ENCODE measurements at regions not wholly inside any gene's neighbourhood (a gene's known extent, or its start where the extent isn't known, plus 50 kb on each side); places are given as distances from the start of the nearest gene placed in this dataset.
"Not testable (repeated sequence)": the region's sequence is repeated elsewhere in the genome, so short reads cannot be mapped to it uniquely, and the experiment has no call there.

- H3K4me3 ChIP-seq (ENCODE audit: low read length in 3 of 3); H3K27me3 ChIP-seq (ENCODE audit: control insufficient read depth, insufficient read depth, low read length); H3K36me3 ChIP-seq (ENCODE audit: control insufficient read depth in 2 of 3, insufficient read depth in 3 of 3, low read length in 3 of 3); intact Hi-C loops (cut with DNase I); H3K9me3 ChIP-seq (ENCODE audit: control insufficient read depth in 2 of 3, insufficient read depth in 1 of 3, low read length in 3 of 3); DNase-seq; H3K27ac ChIP-seq (ENCODE audit: low read depth in 2 of 2, low read length in 2 of 2); FAIRE-seq; H3K4me1 ChIP-seq (ENCODE audit: control insufficient read depth in 2 of 3, insufficient read depth in 2 of 3, low read depth in 1 of 3, low read length in 3 of 3); H3K9ac ChIP-seq (ENCODE audit: low read length in 3 of 3): not testable (repeated sequence)
Observed at GRCh38 chr5:93682471-93683404, 58.7 kb downstream of the POU5F2 start.

- Histone ChIP-seq H3K9me3 (ENCODE audit: control insufficient read depth in 2 of 3, insufficient read depth in 1 of 3, low read length in 3 of 3) (no peaks in the 10 kb centered on the region), H3K27me3 (ENCODE audit: control insufficient read depth, insufficient read depth, low read length) (no peaks in the 10 kb centered on the region), H3K4me1 (ENCODE audit: control insufficient read depth in 2 of 3, insufficient read depth in 2 of 3, low read depth in 1 of 3, low read length in 3 of 3) (peaks cover 0 to 13% (median 6%) of the 10 kb centered on the region in 3 donors), H3K36me3 (ENCODE audit: control insufficient read depth in 2 of 3, insufficient read depth in 3 of 3, low read length in 3 of 3) (no peaks in the 10 kb centered on the region), H3K4me3 (ENCODE audit: low read length in 3 of 3) (no peak overlapping the region), H3K9ac (ENCODE audit: low read length in 3 of 3) (no peak overlapping the region), H3K27ac (ENCODE audit: low read depth in 2 of 2, low read length in 2 of 2) (no peak overlapping the region)
- intact Hi-C loops (cut with DNase I), result no loop called here
- DNase-seq, result no peak
- TF ChIP-seq CTCF (IDR thresholded peaks at IDR 0.05; ENCODE audit: borderline replicate concordance, extremely low read depth, insufficient read depth), result no peak
- no peak for FAIRE-seq
Observed at GRCh38 chr5:93681432-93681831, 60.0 kb downstream of the POU5F2 start.

GRCh38 chr5:93677359-93677891 is 64.0 kb downstream of the POU5F2 start:
- no peak overlapping the region for H3K4me3 ChIP-seq (ENCODE audit: low read length in 3 of 3)
- intact Hi-C loops (cut with DNase I), result no loop called here
- no peaks in the 10 kb centered on the region for H3K9me3 ChIP-seq (ENCODE audit: control insufficient read depth in 2 of 3, insufficient read depth in 1 of 3, low read length in 3 of 3)
- peak; percentile 87 to 96 (median 92) for DNase-seq
- no peak for TF ChIP-seq CTCF (IDR thresholded peaks at IDR 0.05; ENCODE audit: borderline replicate concordance, extremely low read depth, insufficient read depth)
- H3K36me3 ChIP-seq (ENCODE audit: control insufficient read depth in 2 of 3, insufficient read depth in 3 of 3, low read length in 3 of 3), result no peaks in the 10 kb centered on the region
- no peak overlapping the region for H3K27ac ChIP-seq (ENCODE audit: low read depth in 2 of 2, low read length in 2 of 2)
- no peak for FAIRE-seq
- H3K9ac ChIP-seq (ENCODE audit: low read length in 3 of 3), result no peak overlapping the region
- H3K4me1 ChIP-seq (ENCODE audit: control insufficient read depth in 2 of 3, insufficient read depth in 2 of 3, low read depth in 1 of 3, low read length in 3 of 3), result peaks cover 0 to 17% (median 15%) of the 10 kb centered on the region in 3 donors
- no peaks in the 10 kb centered on the region for H3K27me3 ChIP-seq (ENCODE audit: control insufficient read depth, insufficient read depth, low read length)

- H3K27me3 ChIP-seq (ENCODE audit: control insufficient read depth, insufficient read depth, low read length), result no peaks in the 10 kb centered on the region
- DNase-seq, result peak in 3 of 5 donors; percentile 14 to 33 (median 26)
- no peak overlapping the region for H3K9ac ChIP-seq (ENCODE audit: low read length in 3 of 3)
- intact Hi-C loops (cut with DNase I), result no loop called here
- no peak for FAIRE-seq
- no peaks in the 10 kb centered on the region for H3K36me3 ChIP-seq (ENCODE audit: control insufficient read depth in 2 of 3, insufficient read depth in 3 of 3, low read length in 3 of 3)
- H3K4me3 ChIP-seq (ENCODE audit: low read length in 3 of 3), result no peak overlapping the region
- H3K27ac ChIP-seq (ENCODE audit: low read depth in 2 of 2, low read length in 2 of 2), result no peak overlapping the region
- no peak for TF ChIP-seq CTCF (IDR thresholded peaks at IDR 0.05; ENCODE audit: borderline replicate concordance, extremely low read depth, insufficient read depth)
- H3K9me3 ChIP-seq (ENCODE audit: control insufficient read depth in 2 of 3, insufficient read depth in 1 of 3, low read length in 3 of 3), result no peaks in the 10 kb centered on the region
- H3K4me1 ChIP-seq (ENCODE audit: control insufficient read depth in 2 of 3, insufficient read depth in 2 of 3, low read depth in 1 of 3, low read length in 3 of 3), result peaks cover 0 to 17% (median 15%) of the 10 kb centered on the region in 3 donors
Observed at GRCh38 chr5:93676704-93677103, 64.7 kb downstream of the POU5F2 start.

All from kidney (tissue), 13 donors.